ENCODE measurements at regions not wholly inside any gene's neighbourhood (a gene's known extent, or its start where the extent isn't known, plus 50 kb on each side); places are given as distances from the start of the nearest gene placed in this dataset.

DNA sequence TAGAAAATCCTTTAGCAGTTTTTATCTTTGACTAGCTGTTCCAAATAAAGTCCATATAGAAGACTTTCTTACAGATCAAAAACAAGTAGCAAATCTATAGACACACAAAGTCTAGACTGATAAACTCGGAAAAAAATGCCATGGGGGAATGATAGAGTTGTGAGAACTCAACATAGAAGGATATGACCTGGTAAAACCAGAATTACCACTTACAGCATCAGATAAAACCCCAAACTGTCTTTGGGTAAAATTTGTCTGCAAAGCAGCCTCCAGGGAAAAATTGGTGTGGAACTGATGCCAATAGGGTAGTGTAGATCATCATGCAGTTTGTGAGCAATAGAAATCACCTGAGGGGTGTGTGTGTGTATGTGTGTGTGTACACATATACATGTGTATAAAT is 579.1 kb downstream of the SPOCK3 start (continued):
- TF ChIP-seq, protein P1, sequence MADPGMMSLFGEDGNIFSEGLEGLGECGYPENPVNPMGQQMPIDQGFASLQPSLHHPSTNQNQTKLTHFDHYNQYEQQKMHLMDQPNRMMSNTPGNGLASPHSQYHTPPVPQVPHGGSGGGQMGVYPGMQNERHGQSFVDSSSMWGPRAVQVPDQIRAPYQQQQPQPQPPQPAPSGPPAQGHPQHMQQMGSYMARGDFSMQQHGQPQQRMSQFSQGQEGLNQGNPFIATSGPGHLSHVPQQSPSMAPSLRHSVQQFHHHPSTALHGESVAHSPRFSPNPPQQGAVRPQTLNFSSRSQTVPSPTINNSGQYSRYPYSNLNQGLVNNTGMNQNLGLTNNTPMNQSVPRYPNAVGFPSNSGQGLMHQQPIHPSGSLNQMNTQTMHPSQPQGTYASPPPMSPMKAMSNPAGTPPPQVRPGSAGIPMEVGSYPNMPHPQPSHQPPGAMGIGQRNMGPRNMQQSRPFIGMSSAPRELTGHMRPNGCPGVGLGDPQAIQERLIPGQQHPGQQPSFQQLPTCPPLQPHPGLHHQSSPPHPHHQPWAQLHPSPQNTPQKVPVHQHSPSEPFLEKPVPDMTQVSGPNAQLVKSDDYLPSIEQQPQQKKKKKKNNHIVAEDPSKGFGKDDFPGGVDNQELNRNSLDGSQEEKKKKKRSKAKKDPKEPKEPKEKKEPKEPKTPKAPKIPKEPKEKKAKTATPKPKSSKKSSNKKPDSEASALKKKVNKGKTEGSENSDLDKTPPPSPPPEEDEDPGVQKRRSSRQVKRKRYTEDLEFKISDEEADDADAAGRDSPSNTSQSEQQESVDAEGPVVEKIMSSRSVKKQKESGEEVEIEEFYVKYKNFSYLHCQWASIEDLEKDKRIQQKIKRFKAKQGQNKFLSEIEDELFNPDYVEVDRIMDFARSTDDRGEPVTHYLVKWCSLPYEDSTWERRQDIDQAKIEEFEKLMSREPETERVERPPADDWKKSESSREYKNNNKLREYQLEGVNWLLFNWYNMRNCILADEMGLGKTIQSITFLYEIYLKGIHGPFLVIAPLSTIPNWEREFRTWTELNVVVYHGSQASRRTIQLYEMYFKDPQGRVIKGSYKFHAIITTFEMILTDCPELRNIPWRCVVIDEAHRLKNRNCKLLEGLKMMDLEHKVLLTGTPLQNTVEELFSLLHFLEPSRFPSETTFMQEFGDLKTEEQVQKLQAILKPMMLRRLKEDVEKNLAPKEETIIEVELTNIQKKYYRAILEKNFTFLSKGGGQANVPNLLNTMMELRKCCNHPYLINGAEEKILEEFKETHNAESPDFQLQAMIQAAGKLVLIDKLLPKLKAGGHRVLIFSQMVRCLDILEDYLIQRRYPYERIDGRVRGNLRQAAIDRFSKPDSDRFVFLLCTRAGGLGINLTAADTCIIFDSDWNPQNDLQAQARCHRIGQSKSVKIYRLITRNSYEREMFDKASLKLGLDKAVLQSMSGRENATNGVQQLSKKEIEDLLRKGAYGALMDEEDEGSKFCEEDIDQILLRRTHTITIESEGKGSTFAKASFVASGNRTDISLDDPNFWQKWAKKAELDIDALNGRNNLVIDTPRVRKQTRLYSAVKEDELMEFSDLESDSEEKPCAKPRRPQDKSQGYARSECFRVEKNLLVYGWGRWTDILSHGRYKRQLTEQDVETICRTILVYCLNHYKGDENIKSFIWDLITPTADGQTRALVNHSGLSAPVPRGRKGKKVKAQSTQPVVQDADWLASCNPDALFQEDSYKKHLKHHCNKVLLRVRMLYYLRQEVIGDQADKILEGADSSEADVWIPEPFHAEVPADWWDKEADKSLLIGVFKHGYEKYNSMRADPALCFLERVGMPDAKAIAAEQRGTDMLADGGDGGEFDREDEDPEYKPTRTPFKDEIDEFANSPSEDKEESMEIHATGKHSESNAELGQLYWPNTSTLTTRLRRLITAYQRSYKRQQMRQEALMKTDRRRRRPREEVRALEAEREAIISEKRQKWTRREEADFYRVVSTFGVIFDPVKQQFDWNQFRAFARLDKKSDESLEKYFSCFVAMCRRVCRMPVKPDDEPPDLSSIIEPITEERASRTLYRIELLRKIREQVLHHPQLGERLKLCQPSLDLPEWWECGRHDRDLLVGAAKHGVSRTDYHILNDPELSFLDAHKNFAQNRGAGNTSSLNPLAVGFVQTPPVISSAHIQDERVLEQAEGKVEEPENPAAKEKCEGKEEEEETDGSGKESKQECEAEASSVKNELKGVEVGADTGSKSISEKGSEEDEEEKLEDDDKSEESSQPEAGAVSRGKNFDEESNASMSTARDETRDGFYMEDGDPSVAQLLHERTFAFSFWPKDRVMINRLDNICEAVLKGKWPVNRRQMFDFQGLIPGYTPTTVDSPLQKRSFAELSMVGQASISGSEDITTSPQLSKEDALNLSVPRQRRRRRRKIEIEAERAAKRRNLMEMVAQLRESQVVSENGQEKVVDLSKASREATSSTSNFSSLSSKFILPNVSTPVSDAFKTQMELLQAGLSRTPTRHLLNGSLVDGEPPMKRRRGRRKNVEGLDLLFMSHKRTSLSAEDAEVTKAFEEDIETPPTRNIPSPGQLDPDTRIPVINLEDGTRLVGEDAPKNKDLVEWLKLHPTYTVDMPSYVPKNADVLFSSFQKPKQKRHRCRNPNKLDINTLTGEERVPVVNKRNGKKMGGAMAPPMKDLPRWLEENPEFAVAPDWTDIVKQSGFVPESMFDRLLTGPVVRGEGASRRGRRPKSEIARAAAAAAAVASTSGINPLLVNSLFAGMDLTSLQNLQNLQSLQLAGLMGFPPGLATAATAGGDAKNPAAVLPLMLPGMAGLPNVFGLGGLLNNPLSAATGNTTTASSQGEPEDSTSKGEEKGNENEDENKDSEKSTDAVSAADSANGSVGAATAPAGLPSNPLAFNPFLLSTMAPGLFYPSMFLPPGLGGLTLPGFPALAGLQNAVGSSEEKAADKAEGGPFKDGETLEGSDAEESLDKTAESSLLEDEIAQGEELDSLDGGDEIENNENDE (IDR thresholded peaks at IDR 0.05; ENCODE audit: insufficient replicate concordance, low read length), result no peak
- TF ChIP-seq CHD2 (IDR thresholded peaks at IDR 0.05; ENCODE audit: low read length) (no peak), KDM1A (IDR thresholded peaks at IDR 0.05; ENCODE audit: borderline replicate concordance, low read length) (no peak), RBBP5 (IDR thresholded peaks at IDR 0.05; ENCODE audit: borderline replicate concordance, low read depth, low read length) (no peak), TBP (IDR thresholded peaks at IDR 0.05; ENCODE audit: low read depth, low read length) (no peak), YY1 (IDR thresholded peaks at IDR 0.05; ENCODE audit: low read depth, low read length) (no peak), SP4 (IDR thresholded peaks at IDR 0.05; ENCODE audit: low read length) (no peak), RAD21 (IDR thresholded peaks at IDR 0.05 in 1 of 2, conservative IDR thresholded peaks at IDR 0.05 in 1 of 2; ENCODE audit: low read depth in 2 of 2, low read length in 2 of 2) (no peak), SIX5 (IDR thresholded peaks at IDR 0.05; ENCODE audit: low read depth, low read length) (no peak), JUND (IDR thresholded peaks at IDR 0.05; ENCODE audit: low read length) (no peak), JUN (IDR thresholded peaks at IDR 0.05; ENCODE audit: low read depth, low read length) (no peak)
- TF ChIP-seq, protein P2, sequence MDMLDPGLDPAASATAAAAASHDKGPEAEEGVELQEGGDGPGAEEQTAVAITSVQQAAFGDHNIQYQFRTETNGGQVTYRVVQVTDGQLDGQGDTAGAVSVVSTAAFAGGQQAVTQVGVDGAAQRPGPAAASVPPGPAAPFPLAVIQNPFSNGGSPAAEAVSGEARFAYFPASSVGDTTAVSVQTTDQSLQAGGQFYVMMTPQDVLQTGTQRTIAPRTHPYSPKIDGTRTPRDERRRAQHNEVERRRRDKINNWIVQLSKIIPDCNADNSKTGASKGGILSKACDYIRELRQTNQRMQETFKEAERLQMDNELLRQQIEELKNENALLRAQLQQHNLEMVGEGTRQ (IDR thresholded peaks at IDR 0.05; ENCODE audit: low read length), result no peak
